GM12878 (cell line): ENCODE measurements at regions not wholly inside any gene's neighbourhood (a gene's known extent, or its start where the extent isn't known, plus 50 kb on each side); places are given as distances from the start of the nearest gene placed in this dataset.

Source experiments
- ATAC-seq: fragments of 200-7000 bp; cut with Tn5 transposase; 3 replicates; pipeline ENCODE4 v1.9.1; 2020; ENCODE audit warnings: mild to moderate bottlenecking, moderate library complexity
- BruUV-seq: library from RNA; stranded (reverse); fragments of 400-500 nt; replicated peaks from 2 replicates; lab custom pipeline; 2021; lab: Mats Ljungman, UMichigan
- CTCF ChIA-PET: fragments of 300-600 bp; sonication (Branson Sonifier 250); formaldehyde crosslinking; extraction: SDS; loops from one replicate; lab custom pipeline; 2021; ENCODE audit warnings: inconsistent platforms; lab: Yijun Ruan, JAX
- POLR2A ChIA-PET: fragments of 350-600 bp; formaldehyde crosslinking; extraction: SDS; loops from one replicate; lab custom pipeline; 2021; ENCODE audit warnings: inconsistent platforms; lab: Charles Lee
- RAD21 ChIA-PET: fragments of 300-600 bp; sonication (Branson Sonifier 250); formaldehyde crosslinking; loops from one replicate; lab custom pipeline; 2023; ENCODE audit warnings: antibody characterized with exemption; ENCODE audit not compliant: unreplicated experiment; lab: Charles Lee
- SMC1A ChIA-PET: fragments of 300-600 bp; sonication (Branson Sonifier 250); formaldehyde crosslinking; loops from one replicate; lab custom pipeline; 2023; ENCODE audit not compliant: unreplicated experiment, uncharacterized antibody; lab: Charles Lee
- DNase-seq: peaks from one replicate; pipeline ENCODE4 v3.0.0-alpha.2; 2011; ENCODE audit warnings: low read depth, low spot score
- FAIRE-seq: peaks from 3 replicates; lab custom pipeline; 2011; peaks lifted over from hg19 to GRCh38; lab: Jason Lieb, UNC
- H2AFZ ChIP-seq: 2 replicates; pipeline ENCODE4 v1.6.0; 2011; ENCODE audit warnings: low read depth, low read length, control low read depth; ENCODE audit not compliant: control insufficient read depth
- H3K27ac ChIP-seq: 2 replicates; pipeline ENCODE4 v1.5.1; 2011; ENCODE audit warnings: control low read depth; ENCODE audit not compliant: control insufficient read depth, insufficient read depth
- H3K27me3 ChIP-seq, 2 experiments: replicated peaks in 1 of 2; 2 replicates each; pipeline versions ENCODE4 v1.6.0 to v1.6.1; 2011; ENCODE audit warnings: low read length in 1 of 2; ENCODE audit not compliant: control insufficient read depth in 2 of 2, insufficient read depth in 2 of 2
- H3K36me3 ChIP-seq, 2 experiments: 2 replicates each; pipeline ENCODE4 v1.5.1; 2011; ENCODE audit warnings: low read length in 1 of 2; ENCODE audit not compliant: control insufficient read depth in 2 of 2, insufficient read depth in 2 of 2
- H3K4me1 ChIP-seq: 2 replicates; pipeline ENCODE4 v1.6.1; 2011; ENCODE audit warnings: mild to moderate bottlenecking, low read length, moderate library complexity, mixed read lengths; ENCODE audit not compliant: control insufficient read depth, insufficient read depth
- H3K4me2 ChIP-seq: 2 replicates; pipeline ENCODE4 v1.6.0; 2011; ENCODE audit warnings: control low read depth; ENCODE audit not compliant: control insufficient read depth, insufficient read depth
- H3K4me3 ChIP-seq: fragments of 200-600 bp; sonication (generic); 2 replicates; pipeline ENCODE4 v1.5.1; 2016
- H3K79me2 ChIP-seq: 2 replicates; pipeline ENCODE4 v1.6.0; 2011; ENCODE audit warnings: low read length; ENCODE audit not compliant: control insufficient read depth, insufficient read depth
- H3K9ac ChIP-seq: 2 replicates; pipeline ENCODE4 v1.8.0; 2011; ENCODE audit warnings: low read length, control low read depth, mixed read lengths; ENCODE audit not compliant: control insufficient read depth, insufficient read depth
- H3K9me3 ChIP-seq: replicated peaks from 3 replicates; pipeline ENCODE4 v1.5.1; 2011; ENCODE audit warnings: mild to moderate bottlenecking, low read length; ENCODE audit not compliant: control insufficient read depth, insufficient read depth
- H4K20me1 ChIP-seq: 2 replicates; pipeline ENCODE4 v1.6.0; 2011; ENCODE audit not compliant: control insufficient read depth, insufficient read depth
- BRCA1 ChIP-seq: IDR thresholded peaks from 2 replicates; pipeline ENCODE4 v1.6.1; 2011; ENCODE audit warnings: low read depth, low read length, improper control_type of control experiment
- CBX3 ChIP-seq: fragments of 200-600 bp; sonication (generic); IDR thresholded peaks from 2 replicates; pipeline ENCODE4 v1.6.1; 2016; ENCODE audit warnings: low read depth, borderline replicate concordance
- CREB1 ChIP-seq: IDR thresholded peaks from 2 replicates; pipeline ENCODE4 v1.6.1; 2012; ENCODE audit warnings: low read depth, mild to moderate bottlenecking, inconsistent platforms
- E2F4 ChIP-seq: IDR thresholded peaks from 2 replicates; pipeline ENCODE4 v1.6.1; 2012; ENCODE audit warnings: low read depth, low read length, improper control_type of control experiment
- EED ChIP-seq: sonication (generic); IDR thresholded peaks from 2 replicates; pipeline ENCODE4 v1.6.1; 2016; ENCODE audit warnings: antibody characterized with exemption, low read depth
- FOXK2 ChIP-seq: fragments of 450-650 bp; IDR thresholded peaks from 2 replicates; pipeline ENCODE4 v1.6.1; 2017; ENCODE audit warnings: mild to moderate bottlenecking, moderate library complexity
- HCFC1 ChIP-seq: fragments of 150-350 bp; IDR thresholded peaks from 2 replicates; pipeline ENCODE4 v1.6.1; 2014; ENCODE audit warnings: low read length
- HDGF ChIP-seq: fragments of 450-650 bp; IDR thresholded peaks from 2 replicates; pipeline ENCODE4 v1.6.1; 2016; ENCODE audit warnings: antibody characterized with exemption
- MEF2A ChIP-seq: IDR thresholded peaks from 2 replicates; pipeline ENCODE4 v1.6.1; 2011; ENCODE audit warnings: low read depth, mild to moderate bottlenecking, low read length, moderate library complexity; ENCODE audit not compliant: insufficient read depth
- NR2C1 ChIP-seq: fragments of 450-650 bp; IDR thresholded peaks from 2 replicates; pipeline ENCODE4 v1.6.1; 2017; ENCODE audit warnings: antibody characterized with exemption, mild to moderate bottlenecking, moderate library complexity
- PAX5 ChIP-seq: IDR thresholded peaks from 2 replicates; pipeline ENCODE4 v1.6.1; 2011; ENCODE audit warnings: low read depth, low read length, borderline replicate concordance
- POLR2AphosphoS5 ChIP-seq: IDR thresholded peaks from 2 replicates; pipeline ENCODE4 v1.6.1; 2011; ENCODE audit warnings: mild to moderate bottlenecking, low read length, inconsistent platforms
- REST ChIP-seq: IDR thresholded peaks from 2 replicates; pipeline ENCODE4 v1.6.1; 2012; ENCODE audit warnings: mild to moderate bottlenecking, low read depth, low read length
- SIN3A ChIP-seq: IDR thresholded peaks from 2 replicates; pipeline ENCODE4 v1.6.1; 2012; ENCODE audit warnings: low read depth, low read length, improper control_type of control experiment
- SMC3 ChIP-seq: IDR thresholded peaks from 2 replicates; pipeline ENCODE4 v1.6.1; 2011; ENCODE audit warnings: low read length, improper control_type of control experiment, borderline replicate concordance
- SUZ12 ChIP-seq: fragments of 200-600 bp; sonication (generic); IDR thresholded peaks from one replicate; pipeline ENCODE4 v1.6.1; 2018; ENCODE audit warnings: antibody characterized with exemption, mild to moderate bottlenecking; ENCODE audit not compliant: unreplicated experiment
- ZBED1 ChIP-seq: IDR thresholded peaks from 2 replicates; pipeline ENCODE4 v1.6.1; 2016; ENCODE audit warnings: borderline replicate concordance
- WGBS: methylation state at CpG from one replicate; pipeline ENCODE4 v1.1.6; 2016; ENCODE audit warnings: low lambda C conversion rate; ENCODE audit not compliant: insufficient replicate concordance, insufficient coverage; ENCODE audit errors: missing lambda C conversion rate; 5-methylcytosine and 5-hydroxymethylcytosine counted together
- in situ Hi-C: fragments of 300-500 bp; cut with MboI; formaldehyde crosslinking; loops from 9 replicates; pipeline ENCODE4 v1.14.3; 2018; ENCODE audit warnings: mixed read lengths
- intact Hi-C: fragments of 100-400 bp; cut with micrococcal nuclease; formaldehyde crosslinking; loops from one replicate; pipeline ENCODE4 v1.14.2; 2022; ENCODE audit not compliant: unreplicated experiment
- TF ChIP-seq, protein P1 (sequence below): fragments of 450-650 bp; conservative IDR thresholded peaks from 2 replicates; pipeline ENCODE4 v1.6.1; 2017; ENCODE audit warnings: mild to moderate bottlenecking, moderate library complexity

DNA sequence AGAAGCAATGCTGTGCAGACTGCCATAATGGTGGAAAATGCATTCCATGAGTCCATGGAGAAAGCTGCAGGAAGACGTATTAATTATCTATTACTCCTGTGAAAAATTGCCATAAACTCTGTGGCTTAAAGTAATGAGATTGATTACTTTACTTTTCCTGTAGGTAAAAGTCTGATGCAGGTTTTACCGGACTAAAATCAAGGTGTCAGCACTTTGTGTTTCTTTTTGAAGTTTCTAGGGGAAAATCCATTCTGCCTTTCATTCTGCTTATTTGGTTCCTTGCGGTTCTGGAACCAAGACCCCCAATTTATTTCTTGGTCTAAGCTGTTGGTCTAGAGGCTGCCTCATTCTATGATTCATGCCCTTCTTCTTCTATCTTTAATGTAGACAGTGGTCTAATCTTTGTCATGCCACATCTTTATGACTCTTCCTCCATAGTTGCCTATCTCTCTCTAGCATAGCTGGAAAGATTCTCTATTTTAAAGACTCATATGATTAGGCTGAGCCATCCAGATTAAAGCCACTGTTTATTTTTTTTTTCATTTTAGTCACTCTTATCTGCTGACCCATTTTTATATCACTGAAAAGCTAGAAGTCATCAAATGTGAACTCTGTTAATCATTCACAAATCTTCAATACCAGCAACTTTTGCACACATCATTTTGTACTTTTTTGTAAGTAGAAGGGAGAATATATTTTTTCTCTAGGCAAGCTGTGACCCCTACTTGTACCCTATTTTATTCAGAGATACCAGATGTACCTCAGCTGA, 2056.4 kb downstream of the PCDH7 start:
- Histone ChIP-seq H3K36me3 (no peaks in the 10 kb centered on the region), H3K27ac (no peak overlapping the region), H3K9ac (no peak overlapping the region), H3K4me2 (no peak overlapping the region), H3K79me2 (no peaks in the 10 kb centered on the region), H3K4me1 (no peaks in the 10 kb centered on the region), H3K27me3 (no peaks in the 10 kb centered on the region), H4K20me1 (no peaks in the 10 kb centered on the region), H3K9me3 (no peaks in the 10 kb centered on the region; the same call in 2 of the 3 replicates), H2AFZ (no peak overlapping the region), H3K4me3 (no peak overlapping the region)
- ChIA-PET SMC1A (interaction anchor here (1.6 to 2.9 kb wide), 2 partner anchors 10 to 313 kb away, joined by 5 to 14 read pairs; no protein-coding TSS in a partner anchor), RAD21 (interaction anchor here (1.7 kb wide), 1 partner anchor 315 kb away, joined by 6 read pairs; no protein-coding TSS in a partner anchor), POLR2A (no interaction called here), CTCF (interaction anchor here (0.9 to 3.0 kb wide), 2 partner anchors 17 to 314 kb away, joined by 3 to 12 read pairs; no protein-coding TSS in a partner anchor)
- DNase-seq (no peak), ATAC-seq (no peak), FAIRE-seq (no peak)
- TF ChIP-seq POLR2AphosphoS5 (no peak), SIN3A (no peak), NR2C1 (no peak), CBX3 (no peak), FOXK2 (no peak), BRCA1 (no peak), HCFC1 (no peak), SUZ12 (no peak), HDGF (no peak), EED (no peak), ZBED1 (no peak), CREB1 (no peak), PAX5 (no peak), E2F4 (no peak), REST (no peak), MEF2A (no peak), SMC3 (no peak)
- TF ChIP-seq, protein P1, sequence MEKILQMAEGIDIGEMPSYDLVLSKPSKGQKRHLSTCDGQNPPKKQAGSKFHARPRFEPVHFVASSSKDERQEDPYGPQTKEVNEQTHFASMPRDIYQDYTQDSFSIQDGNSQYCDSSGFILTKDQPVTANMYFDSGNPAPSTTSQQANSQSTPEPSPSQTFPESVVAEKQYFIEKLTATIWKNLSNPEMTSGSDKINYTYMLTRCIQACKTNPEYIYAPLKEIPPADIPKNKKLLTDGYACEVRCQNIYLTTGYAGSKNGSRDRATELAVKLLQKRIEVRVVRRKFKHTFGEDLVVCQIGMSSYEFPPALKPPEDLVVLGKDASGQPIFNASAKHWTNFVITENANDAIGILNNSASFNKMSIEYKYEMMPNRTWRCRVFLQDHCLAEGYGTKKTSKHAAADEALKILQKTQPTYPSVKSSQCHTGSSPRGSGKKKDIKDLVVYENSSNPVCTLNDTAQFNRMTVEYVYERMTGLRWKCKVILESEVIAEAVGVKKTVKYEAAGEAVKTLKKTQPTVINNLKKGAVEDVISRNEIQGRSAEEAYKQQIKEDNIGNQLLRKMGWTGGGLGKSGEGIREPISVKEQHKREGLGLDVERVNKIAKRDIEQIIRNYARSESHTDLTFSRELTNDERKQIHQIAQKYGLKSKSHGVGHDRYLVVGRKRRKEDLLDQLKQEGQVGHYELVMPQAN, result no peak
- 29% methylated on average over 3 of the region's 3 CpGs for WGBS
- in situ Hi-C loops, result no loop called here
- intact Hi-C loops, result no loop called here
- no TSS peak for BruUV-seq
